IPS-NIHi7 (cell line): ENCODE measurements at regions not wholly inside any gene's neighbourhood (a gene's known extent, or its start where the extent isn't known, plus 50 kb on each side); places are given as distances from the start of the nearest gene placed in this dataset.
A peak's percentile ranks its signal among the peaks of the same experiment; 100 is the strongest.
"Not testable (repeated sequence)": the region's sequence is repeated elsewhere in the genome, so short reads cannot be mapped to it uniquely, and the experiment has no call there.

ENCODE experiments used
- DNase-seq: peaks from one replicate; pipeline ENCODE4 v3.0.0; 2012; ENCODE audit warnings: mixed read lengths; ENCODE audit errors: extremely low spot score

DNA sequence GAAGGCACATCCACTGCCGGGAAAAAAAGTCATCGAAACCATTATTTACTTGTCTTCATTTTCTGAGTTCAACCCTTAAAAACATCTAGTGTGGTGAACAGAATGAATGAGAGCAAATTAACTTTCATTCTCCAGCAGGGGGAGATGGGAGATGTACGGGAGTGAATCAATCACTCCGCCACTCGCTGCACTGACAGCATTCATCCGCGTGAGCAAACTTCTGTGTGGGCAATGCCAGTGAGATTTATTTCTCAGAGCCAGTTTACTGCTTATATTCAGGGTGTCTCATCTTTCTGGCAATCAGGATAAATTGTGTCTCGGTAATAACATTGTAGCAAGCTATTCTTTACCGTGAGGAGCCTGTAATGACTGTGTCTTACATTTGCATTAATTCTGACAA lies 463.6 kb upstream of the MIS18BP1 start:
- DNase-seq, result peak; percentile 6

DNA sequence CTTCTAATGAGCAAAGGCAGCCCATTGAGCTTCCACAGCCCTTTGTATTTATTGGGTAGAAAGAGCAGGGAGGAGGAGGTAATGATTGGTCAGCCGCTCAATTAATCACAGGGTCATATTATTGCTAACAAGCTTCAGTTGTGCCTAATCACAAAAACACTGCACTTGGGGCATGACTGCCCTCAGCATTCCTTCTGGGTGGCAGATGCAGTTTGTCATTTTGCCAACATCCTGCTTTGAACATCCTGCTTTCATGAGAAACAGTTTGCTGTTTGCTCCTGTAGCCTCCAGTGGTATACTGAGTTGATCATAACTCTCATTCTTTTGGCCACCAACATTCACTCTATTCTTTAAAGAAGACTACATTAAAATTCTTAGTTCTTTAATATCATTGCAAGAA lies 462.9 kb upstream of the MIS18BP1 start:
- DNase-seq, result no peak

DNA sequence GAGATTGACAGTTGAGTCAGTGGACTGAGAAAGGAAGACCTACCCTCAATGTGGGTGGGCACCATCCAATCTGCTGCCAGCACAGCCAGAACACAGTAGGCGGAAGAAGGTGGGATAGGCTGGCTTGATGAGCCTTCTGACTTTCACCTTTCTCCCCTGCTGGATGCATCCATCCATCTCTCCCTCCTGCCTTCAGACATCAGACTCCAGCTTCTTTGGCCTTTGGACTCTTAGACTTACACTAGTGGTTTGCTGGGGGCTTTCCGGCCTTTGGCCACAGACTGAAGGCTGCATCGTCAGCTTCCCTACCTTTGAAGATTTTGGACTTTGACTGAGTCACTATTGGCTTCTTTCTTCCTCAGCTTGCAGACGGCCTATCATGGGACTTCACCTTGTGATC lies 456.5 kb upstream of the MIS18BP1 start:
- DNase-seq, result no peak

DNA sequence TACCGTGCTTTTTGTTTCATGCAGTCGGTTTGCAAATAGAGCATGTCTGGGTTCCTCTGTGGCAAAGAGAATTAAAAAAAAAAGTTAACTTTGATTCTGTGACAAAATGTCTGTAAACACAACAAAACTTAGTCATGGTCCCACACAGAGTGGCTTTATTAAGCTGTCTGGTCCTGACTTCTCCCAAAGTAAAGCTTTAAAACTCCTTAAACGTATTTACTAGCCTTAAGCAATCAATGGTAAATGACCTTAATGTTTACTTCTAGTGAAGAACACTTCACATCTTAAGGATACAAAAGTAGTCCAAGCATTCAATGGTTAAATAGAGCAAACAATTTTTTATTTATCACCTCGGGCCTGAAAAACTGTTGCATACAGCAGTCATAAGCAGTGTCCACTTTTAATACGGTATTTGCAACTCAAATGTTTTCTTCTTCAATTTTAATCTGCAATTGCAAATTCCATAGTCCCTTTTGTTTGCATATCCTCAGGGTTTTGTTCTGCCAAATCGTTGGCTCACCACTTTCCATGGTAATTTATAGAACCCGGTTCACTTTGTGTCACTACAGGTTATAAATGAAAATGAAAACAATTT lies 453.0 kb upstream of the MIS18BP1 start:
- DNase-seq, result no peak

DNA sequence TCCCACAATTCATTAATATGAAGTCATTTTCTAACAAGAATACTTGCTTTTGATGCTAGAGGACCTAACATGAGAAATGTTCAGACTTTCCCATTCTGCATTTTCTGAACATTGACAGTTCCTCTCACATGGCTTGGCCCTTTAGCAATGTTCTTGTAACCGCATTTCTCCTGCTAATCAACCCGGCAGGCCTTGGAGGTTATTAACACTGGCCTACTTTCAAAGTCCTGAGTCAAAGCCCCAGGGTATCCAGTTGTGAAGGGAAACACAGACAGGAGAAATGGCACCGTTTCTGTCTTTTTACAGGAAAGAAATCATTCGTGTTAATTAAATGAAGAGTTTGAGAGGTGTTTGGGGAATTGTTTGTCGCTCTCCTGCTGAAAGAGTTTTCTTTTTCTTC lies 446.5 kb upstream of the MIS18BP1 start:
- no peak for DNase-seq

DNA sequence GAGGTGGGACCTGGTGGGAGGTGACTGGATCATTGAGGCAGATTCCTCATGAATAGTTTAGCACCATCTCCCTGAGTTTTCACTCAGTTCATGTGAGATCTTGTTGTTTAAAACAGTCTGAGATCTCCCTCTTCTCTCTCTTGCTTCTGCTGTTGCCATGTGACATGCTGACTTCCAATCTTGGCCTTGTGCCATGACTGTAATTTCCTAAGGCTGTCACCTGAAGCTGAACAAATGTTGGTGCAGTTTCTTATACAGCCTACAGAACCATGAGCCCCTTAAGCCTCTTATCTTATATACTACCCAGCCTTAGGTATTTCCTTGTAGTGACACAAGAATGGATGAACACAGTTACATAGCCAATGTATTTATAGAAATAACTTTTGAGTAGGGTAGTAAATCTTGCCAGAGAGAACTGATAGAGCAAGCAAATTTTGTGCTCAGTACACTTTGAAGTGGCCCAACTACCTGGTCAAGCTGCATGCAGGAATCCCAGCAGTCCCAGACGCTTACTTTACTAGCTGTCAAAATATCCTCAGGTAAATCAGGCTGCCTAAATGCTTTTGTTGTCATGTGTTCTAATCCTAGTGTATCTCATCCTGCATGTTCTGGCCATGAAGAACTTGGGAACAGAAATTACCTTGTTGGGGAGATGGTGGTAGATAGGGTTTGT lies 445.6 kb upstream of the MIS18BP1 start:
- no peak for DNase-seq

DNA sequence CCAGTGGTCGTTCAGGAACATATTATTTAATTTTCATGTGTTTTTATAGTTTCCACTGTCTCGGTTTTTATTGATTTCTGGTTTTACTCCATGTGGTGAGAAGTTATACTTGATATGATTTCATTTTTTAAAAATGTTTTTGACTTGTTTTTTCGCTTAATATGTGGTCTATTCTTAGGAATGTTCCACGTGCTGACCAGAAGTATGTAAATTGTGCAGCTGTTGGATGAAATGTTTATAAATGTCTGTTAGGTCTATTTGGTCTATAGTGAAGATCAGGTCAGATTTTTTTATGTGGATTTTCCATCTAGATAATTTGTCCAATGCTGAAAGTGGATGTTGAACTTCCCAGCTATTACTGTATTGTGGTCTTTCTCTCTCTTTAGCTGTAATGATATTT lies 433.8 kb upstream of the MIS18BP1 start:
- DNase-seq, result no peak

DNA sequence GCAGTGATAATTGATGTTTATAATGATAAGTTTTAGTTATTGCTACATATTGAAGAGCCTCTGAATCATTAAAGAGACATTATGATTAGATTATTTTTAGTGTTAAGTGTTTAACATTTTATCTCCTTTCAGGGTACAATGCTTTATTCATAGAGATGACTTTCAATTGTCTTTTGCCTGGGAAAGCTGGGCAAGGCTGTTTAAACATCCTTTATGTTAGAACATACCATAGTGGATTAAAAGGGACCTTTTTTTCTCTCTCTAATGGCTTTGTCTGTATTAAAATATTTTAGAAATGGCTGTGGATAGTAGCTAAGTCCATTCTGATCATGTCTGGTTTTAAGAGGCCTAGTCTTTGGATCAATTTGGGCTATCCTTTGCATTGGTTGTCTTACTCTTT lies 427.5 kb upstream of the MIS18BP1 start:
- DNase-seq, result no peak

DNA sequence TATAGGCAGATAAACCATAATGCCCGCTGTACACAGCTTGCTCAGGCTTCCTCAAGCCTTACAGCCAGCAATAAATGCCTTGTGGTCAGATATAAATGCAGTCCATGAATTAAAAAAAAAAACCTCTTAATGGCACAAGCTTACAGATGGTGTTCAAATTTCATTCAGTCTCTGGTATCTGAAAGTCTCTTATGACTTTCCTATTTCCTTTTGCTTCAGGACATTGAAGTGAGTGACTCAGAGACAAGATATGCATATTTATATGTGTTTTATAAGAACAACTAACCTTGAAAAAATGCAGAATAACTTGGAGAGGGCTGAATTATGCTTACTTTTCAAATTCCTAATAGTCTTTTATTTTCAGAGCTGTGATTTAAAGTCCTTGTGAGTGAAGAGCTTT lies 426.9 kb upstream of the MIS18BP1 start:
- no peak for DNase-seq

DNA sequence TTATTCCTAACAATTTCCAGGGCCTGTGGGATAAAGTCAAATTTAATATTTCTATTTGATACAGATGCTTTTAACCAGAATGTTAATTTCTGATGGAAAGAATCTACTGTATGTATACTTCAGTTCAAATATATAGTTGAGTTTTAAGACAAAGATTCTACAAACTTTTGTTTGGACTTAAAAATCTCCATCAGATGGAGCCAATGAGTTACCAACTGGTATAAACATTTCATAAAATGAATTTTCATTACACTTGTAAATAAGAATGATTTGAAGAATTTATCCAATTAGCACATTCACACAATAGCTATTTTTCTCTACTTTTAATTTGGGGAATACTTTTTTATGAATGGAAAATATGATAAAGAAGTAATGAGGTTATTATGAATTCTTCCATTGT lies 425.2 kb upstream of the MIS18BP1 start:
- DNase-seq, result no peak

DNA sequence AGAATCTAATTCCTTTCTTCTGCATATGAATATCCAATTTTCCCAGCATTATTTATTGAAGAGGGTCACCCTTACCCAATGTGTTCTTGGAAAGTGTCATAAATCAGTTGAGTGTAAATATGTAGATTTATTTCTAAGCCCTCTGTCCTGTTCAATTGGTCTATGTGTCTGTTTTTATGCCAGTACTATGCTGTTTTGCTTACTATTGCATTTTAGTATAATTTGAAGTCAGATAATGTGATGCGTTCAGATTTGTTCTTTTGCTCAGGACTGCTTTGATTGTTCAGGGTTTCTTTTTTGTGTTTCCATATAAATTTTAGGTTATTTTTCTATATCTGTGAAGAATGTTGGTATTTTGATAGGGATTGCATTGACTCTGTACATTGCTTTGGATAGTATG lies 420.4 kb upstream of the MIS18BP1 start:
- no peak for DNase-seq

DNA sequence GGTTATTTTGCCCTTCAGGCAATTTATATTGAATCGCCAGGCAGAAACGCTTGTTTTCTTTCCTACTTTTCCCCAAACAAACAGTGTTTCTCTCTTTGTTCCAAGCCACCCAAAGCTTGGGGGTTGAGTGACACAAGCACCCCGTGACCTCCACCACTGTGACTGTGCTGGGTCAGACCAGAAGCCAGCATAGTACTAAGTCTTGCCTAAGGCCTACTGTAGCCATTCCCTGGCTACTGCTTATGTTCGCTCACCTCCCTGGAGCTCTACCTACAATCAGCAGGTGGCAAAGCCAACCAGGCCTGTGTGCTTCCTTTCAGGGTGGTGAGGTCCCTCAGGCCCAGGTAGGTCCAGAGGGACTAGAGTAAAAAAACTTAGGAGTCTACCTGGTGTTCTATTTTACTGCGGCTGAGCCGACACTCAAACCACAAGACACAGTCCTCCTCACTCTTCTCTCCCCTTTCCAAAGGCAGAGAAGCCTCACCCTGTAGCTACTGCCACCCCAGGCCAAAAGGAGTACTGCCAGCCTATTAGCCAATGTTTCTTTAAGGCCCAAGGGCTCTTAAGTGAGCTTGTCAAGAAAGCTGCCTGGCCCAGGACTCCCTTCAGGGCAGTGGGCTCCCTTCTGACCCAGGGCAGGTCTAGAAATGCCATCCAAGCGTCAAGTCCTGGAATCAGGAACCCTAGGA lies 411.8 kb upstream of the MIS18BP1 start:
- no peak for DNase-seq

DNA sequence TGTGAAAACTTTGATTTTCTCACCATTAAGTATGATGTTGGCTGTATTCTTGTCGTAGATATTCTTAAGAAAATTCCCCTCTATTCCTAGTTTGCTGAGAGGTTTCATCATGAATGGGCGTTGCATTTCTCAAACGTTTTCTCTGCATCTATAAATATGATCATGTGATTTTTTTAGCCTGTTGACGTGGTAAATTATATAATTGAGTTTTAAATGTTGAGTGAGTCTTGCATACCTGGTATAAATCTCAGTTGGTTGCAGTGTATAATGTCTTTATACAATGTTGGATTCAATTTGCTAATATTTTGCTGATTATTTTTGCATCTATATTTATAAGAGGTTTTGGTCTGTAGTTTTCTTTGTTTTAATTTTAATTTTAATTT lies 405.9 kb upstream of the MIS18BP1 start:
- no peak for DNase-seq

DNA sequence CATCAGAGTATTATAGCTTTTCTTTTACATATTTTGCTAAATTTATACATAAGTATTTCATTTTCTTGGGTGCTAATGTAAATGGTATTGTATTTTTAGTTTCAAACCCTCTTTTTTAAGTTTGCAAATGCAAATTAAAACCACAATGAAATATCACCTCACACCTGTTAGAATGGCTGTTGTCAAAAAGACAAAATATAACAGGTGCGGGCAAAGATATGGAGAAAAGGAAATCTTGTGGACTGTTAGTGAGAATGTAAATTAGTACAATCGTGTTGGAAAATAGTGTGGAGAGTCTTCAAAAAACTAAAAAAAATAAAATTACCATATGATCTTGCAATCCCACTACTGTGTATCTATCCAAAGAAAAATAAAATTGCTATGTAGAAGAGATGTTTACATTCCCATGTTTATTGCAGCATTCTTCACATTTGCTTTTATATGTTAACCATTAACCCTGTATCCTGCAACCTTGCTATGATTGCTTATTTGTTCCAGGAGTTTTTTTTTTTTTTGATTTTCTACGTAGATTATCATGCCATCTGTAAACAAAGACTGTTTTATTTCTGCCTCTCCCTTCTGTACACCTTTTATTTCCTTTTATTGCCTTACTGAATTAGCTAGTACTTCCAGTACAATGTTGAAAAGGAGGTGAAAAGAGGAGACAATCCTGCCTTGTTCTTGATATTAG lies 405.4 kb upstream of the MIS18BP1 start:
- no peak for DNase-seq

DNA sequence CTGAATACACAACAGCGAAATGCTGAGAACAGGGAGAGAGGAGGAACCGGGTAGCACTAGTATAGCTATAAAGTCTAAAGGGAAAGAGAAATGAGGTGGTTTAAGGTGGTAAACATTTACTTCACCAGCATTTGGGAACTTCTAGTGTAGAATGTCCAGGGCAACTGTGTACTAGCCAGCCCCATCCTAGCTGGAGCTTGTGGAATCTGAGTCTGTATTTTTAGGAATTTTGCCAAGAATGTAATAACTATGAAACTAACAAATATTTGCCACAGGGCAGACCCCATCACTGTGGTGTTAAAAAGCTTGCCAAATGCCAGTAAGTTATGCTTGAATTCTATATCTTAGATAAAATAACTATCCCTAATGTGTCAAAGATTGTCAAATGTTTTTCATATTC lies 398.9 kb upstream of the MIS18BP1 start:
- no peak for DNase-seq

DNA sequence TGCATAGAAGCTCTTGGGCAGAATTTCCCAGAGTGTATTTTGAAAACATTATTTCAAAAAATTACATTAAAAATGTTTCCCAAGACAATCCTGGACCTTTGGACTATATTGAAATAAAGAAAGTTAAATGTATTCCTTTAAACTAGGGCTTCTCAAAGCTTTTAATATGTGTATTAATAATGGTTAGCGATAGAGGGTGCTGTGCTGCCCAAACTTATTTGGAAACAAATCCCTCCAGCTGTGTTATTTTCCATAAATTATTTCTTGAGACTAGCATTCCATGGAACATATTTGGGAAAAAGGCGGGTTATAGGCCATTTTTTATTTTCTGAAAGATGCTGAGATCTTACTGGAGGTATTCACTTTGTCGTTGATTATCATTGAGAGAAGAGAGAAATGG lies 397.8 kb upstream of the MIS18BP1 start:
- no peak for DNase-seq

DNA sequence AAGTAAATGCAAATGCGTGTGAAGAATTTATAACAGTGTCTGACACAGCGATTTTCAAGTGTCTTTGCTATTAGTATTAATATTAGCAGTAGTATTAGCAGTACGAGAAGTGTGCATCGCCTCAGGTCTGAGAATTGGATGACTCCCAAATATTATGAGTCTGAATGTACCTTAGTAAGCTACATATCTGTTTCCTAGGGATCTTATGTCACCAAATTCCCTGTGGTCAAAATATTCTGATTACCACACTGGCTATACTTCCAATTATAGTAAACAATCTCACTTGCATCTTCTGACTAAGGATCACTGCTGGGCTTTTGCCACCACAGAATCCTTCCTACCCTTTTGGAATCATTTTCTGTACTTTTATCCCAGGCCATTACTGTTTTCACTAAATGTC lies 396.0 kb upstream of the MIS18BP1 start:
- DNase-seq, result no peak

DNA sequence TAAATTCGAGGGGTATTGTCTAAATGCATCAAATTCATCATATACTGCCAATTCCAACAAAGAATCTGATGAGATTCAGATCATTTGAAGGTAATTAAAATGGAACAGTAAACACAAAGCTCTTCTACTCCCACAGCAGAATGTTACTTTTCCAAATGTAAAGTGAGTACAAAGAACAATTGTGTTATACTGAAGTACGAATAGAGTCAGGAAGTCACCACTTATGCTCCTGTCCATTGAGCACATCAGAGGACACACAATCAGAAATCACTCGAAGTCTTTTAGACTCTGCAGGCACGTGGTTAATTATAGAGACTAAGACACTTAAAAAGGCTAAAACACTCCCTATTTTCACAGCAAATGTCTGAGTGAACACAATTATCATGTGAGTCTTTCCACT lies 388.5 kb upstream of the MIS18BP1 start:
- DNase-seq, result no peak

DNA sequence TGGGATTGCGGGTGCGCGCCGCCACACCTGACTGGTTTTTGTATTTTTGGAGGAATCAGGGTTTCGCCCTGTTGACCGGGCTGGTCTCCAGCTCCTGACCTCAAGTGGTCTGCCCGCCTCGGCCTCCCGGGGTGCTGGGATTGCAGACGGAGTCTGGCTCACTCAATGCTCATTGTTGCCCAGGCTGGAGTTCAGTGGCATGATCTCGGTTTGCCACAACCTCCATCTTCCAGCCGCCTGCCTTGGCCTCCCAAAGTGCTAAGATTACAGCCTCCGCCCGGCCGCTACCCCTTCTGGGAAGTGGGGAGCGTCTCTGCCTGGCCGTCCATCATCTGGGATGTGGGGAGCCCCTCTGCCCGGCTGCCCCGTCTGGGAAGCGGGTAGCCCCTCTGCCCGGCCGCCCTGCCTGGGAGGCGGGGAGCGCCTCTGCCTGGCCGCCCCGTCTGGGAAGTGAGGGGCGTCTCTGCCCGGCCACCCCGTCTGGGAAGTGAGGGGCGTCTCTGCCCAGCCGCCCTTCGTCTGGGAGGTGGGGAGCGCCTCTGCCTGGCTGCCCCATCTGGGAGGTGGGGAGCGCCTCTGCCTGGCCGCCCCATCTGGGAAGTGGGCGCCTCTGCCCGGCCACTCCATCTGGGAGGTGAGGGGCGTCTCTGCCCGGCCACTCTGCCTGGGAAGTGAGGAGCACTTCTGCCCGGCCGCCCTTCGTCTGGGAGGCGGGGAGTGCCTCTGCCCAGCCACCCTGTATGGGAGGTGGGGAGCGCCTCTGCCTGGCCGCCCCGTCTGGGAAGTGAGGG lies 381.8 kb upstream of the MIS18BP1 start:
- not testable (repeated sequence) for DNase-seq

DNA sequence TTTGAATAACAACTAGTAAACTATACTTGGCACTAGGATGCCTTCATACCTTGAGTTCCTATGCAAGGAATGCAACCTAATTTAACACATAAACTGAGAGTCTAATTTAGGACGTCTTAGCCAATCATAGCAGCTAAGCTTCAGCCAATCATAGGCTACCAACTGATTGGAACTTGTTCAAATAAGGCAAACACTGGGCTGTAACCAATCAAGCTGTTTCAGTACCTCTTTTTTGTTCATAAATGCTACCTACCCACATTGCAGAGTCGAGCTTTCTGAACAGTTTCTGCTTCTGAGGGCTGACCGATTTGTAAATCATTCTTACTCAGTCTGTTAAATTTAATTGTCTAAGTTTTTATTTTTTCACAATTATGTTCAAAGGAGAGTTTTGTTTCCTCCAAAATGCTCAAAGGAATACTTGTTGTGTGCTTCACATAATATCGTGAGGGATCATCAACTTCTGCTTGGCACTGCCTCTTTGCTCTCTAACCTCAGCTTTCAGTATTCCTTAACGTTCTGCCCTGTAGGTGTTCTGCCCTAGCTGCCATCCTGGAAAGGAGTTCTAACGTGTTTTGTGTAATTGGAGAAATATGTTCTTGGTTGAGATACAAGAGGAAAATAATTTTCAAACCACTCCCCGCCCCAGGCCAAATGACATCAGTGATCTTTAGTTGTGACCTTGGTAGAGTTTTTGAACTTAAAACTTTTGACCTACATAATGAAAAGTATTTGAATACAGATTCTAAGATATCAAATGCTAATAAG lies 380.4 kb upstream of the MIS18BP1 start:
- DNase-seq, result no peak

DNA sequence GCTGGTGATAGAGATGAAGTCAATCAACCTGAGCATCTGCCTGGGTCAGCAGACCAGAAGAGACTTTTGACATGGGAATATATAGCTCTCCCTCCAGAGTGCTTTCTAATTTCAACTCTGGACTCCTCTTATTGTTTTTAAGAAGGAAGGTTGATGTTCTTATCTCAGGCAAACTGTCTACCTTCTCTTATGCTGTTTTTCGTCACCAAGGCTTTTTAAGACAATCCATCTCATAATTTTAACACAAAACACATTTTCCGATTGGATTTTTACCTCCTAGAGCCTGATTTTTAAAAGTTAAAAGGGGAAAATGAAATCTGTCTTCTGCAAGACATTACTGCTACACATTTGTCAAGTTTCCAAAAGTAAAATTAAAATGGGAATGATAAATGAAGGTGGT lies 368.7 kb upstream of the MIS18BP1 start:
- no peak for DNase-seq
